Upper lobe of left lung (tissue), 4 donors: ENCODE measurements at regions not wholly inside any gene's neighbourhood (a gene's known extent, or its start where the extent isn't known, plus 50 kb on each side); places are given as distances from the start of the nearest gene placed in this dataset.

ENCODE experiments used
- EP300 ChIP-seq, 4 donors: sonication (generic); formaldehyde crosslinking; IDR thresholded peaks; one replicate each; pipeline ENCODE4 v1.5.1; 2017; ENCODE audit warnings: antibody characterized with exemption in 4 of 4, control low read depth in 2 of 4
- POLR2A ChIP-seq, 4 donors: fragments of 450-650 bp; IDR thresholded peaks; one replicate each; pipeline ENCODE4 v1.5.1; 2016 to 2017; ENCODE audit warnings: antibody characterized with exemption in 4 of 4, mild to moderate bottlenecking in 2 of 4
- TF ChIP-seq, protein P1 (sequence below), 6 experiments: fragments of 450-650 bp in 4 of 6; fragments of 200-600 bp in 2 of 6; sonication (generic) in 2 of 6; IDR thresholded peaks; one replicate each; pipeline ENCODE4 v1.5.1; 2016 to 2019; ENCODE audit warnings: antibody characterized with exemption in 6 of 6

DNA sequence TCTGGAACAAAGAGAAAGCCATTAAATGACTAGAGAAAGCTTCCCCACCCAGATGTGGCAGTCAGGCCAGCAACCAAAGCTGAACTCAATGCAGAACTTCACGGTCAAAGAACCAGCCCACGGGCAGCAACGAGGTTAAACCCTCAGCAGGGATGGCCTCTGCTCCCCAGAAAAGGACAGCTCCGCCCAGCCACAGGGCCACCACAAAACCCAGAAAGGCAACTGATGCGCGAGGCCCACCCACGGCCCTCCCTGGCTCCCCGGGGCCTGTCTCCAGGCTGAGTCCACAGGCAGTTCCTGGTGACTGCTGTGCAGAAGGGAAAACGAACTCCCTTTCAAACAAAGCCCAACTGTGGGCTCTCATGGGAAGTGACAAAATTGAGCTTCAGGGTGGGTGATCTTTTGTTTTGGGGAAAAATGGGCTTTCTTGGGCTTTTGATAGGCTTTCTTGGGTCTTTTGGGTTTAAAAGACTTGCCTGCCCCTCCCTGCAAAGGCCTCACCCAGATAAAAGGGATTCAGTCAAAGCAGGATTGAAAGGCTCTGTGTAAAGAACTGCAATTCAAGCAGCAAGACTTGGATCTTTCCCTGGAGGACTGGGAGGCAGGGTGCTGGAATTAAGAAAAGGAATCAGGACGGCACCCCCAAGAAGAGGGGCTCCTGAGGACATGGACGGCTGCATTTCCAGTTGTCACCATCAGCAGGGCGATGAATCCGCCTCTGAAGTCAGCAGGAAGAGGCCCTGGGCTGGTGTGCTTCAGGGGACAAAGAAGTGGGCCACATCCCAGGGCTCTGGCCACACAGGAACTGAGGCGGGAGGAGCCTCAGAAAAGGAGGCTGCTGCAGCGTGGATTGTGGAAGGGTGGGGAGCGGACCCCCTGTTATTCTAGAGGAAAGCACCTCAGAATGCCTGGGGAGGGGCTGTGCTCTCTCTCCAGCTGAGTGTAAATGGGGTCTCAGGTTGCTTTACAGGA lies 209.9 kb downstream of the USP6NL start:
- TF ChIP-seq, protein P1, sequence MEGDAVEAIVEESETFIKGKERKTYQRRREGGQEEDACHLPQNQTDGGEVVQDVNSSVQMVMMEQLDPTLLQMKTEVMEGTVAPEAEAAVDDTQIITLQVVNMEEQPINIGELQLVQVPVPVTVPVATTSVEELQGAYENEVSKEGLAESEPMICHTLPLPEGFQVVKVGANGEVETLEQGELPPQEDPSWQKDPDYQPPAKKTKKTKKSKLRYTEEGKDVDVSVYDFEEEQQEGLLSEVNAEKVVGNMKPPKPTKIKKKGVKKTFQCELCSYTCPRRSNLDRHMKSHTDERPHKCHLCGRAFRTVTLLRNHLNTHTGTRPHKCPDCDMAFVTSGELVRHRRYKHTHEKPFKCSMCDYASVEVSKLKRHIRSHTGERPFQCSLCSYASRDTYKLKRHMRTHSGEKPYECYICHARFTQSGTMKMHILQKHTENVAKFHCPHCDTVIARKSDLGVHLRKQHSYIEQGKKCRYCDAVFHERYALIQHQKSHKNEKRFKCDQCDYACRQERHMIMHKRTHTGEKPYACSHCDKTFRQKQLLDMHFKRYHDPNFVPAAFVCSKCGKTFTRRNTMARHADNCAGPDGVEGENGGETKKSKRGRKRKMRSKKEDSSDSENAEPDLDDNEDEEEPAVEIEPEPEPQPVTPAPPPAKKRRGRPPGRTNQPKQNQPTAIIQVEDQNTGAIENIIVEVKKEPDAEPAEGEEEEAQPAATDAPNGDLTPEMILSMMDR (IDR thresholded peaks at IDR 0.05), result no peak
- TF ChIP-seq EP300 (IDR thresholded peaks at IDR 0.05), result no peak
- TF ChIP-seq POLR2A (IDR thresholded peaks at IDR 0.05), result no peak
